NB4 (cell line): ENCODE measurements at regions not wholly inside any gene's neighbourhood (a gene's known extent, or its start where the extent isn't known, plus 50 kb on each side); places are given as distances from the start of the nearest gene placed in this dataset.

Experiments used
- DNase-seq: peaks from one replicate; pipeline ENCODE4 v3.0.0; 2010; ENCODE audit warnings: low read depth
- H3K4me3 ChIP-seq: one replicate; pipeline ENCODE4 v1.5.1; 2011; ENCODE audit warnings: mild to moderate bottlenecking, low read depth, low read length, moderate library complexity
- CTCF ChIP-seq: IDR thresholded peaks from one replicate; pipeline ENCODE4 v1.5.1; 2012; ENCODE audit warnings: low read depth, low read length
- MAX ChIP-seq: IDR thresholded peaks from 2 replicates; pipeline ENCODE4 v1.6.1; 2011; ENCODE audit warnings: low read depth, low read length
- MYC ChIP-seq: IDR thresholded peaks from 2 replicates; pipeline ENCODE4 v1.6.1; 2011; ENCODE audit warnings: low read depth, low read length
- POLR2A ChIP-seq: IDR thresholded peaks from 2 replicates; pipeline ENCODE4 v1.6.1; 2011; ENCODE audit warnings: mild to moderate bottlenecking; ENCODE audit not compliant: insufficient read length; ENCODE audit errors: extremely low read depth

- DNase-seq: no peak
- TF ChIP-seq MAX: no peak
- no peak for TF ChIP-seq MYC
- TF ChIP-seq POLR2A: no peak
- no peak for TF ChIP-seq CTCF
- H3K4me3 ChIP-seq: no peak overlapping the region
Measured at GRCh38 chr6:144989319-144990107, 704.4 kb downstream of the UTRN start.

GRCh38 chr6:144990784-144991183 lies 705.6 kb downstream of the UTRN start:
- no peak overlapping the region for H3K4me3 ChIP-seq
- DNase-seq: no peak
- no peak for TF ChIP-seq CTCF
- TF ChIP-seq MAX: no peak
- no peak for TF ChIP-seq POLR2A
- TF ChIP-seq MYC: no peak

GRCh38 chr6:144993870-144994269 lies 708.7 kb downstream of the UTRN start:
- DNase-seq: no peak
- no peak for TF ChIP-seq CTCF
- TF ChIP-seq POLR2A: no peak
- TF ChIP-seq MAX: no peak
- no peak for TF ChIP-seq MYC
- H3K4me3 ChIP-seq: no peak overlapping the region

GRCh38 chr6:144997996-144998395 lies 712.9 kb downstream of the UTRN start:
- no peak overlapping the region for H3K4me3 ChIP-seq
- no peak for TF ChIP-seq MYC
- no peak for TF ChIP-seq POLR2A
- no peak for TF ChIP-seq MAX
- no peak for TF ChIP-seq CTCF
- DNase-seq: no peak

- TF ChIP-seq MAX (no peak), MYC (no peak), CTCF (no peak), POLR2A (no peak)
- no peak overlapping the region for H3K4me3 ChIP-seq
- no peak for DNase-seq
Measured at GRCh38 chr6:144999127-144999526, 714.0 kb downstream of the UTRN start.
